Breast epithelium (tissue), 4 donors: ENCODE measurements at regions not wholly inside any gene's neighbourhood (a gene's known extent, or its start where the extent isn't known, plus 50 kb on each side); places are given as distances from the start of the nearest gene placed in this dataset.
A peak's percentile ranks its signal among the peaks of the same experiment; 100 is the strongest.

ENCODE experiments used
- DNase-seq, 2 donors: peaks; one replicate each; pipeline ENCODE4 v3.0.0-alpha.2; 2019; ENCODE audit warnings: low spot score in 2 of 2
- H3K27ac ChIP-seq, 2 donors: fragments of 200-600 bp; sonication (generic) in 1 of 2; one replicate each; pipeline ENCODE4 v1.5.1; 2016 to 2019; ENCODE audit warnings: mild to moderate bottlenecking in 1 of 2
- H3K27me3 ChIP-seq, 2 donors: fragments of 200-600 bp; sonication (generic) in 1 of 2; one replicate each; pipeline versions ENCODE4 v1.5.1 to v1.6.0; 2017 to 2019; ENCODE audit warnings: control low read depth in 1 of 2, mild to moderate bottlenecking in 1 of 2
- H3K36me3 ChIP-seq: fragments of 200-600 bp; one replicate; pipeline ENCODE4 v1.5.1; 2019
- H3K4me1 ChIP-seq, 2 donors: fragments of 200-600 bp; sonication (generic); one replicate each; pipeline ENCODE4 v1.5.1; 2016 to 2019; ENCODE audit warnings: control low read depth in 1 of 2
- H3K4me3 ChIP-seq, 3 donors: fragments of 200-600 bp; sonication (generic); 1 replicate in 2 of 3; 2 replicates in 1 of 3; pipeline ENCODE4 v1.5.1; 2016 to 2019; ENCODE audit warnings: mild to moderate bottlenecking in 3 of 3, moderate library complexity in 2 of 3
- H3K9me3 ChIP-seq, 2 donors: fragments of 200-600 bp; sonication (generic) in 1 of 2; one replicate each; pipeline ENCODE4 v1.5.1; 2016 to 2019; ENCODE audit warnings: control low read depth in 1 of 2
- POLR2A ChIP-seq: fragments of 450-650 bp; IDR thresholded peaks from one replicate; pipeline ENCODE4 v1.6.1; 2016; ENCODE audit warnings: antibody characterized with exemption, mild to moderate bottlenecking, moderate library complexity
- POLR2AphosphoS5 ChIP-seq, 3 donors: sonication (generic); formaldehyde crosslinking; IDR thresholded peaks; one replicate each; pipeline ENCODE4 v1.6.1; 2017; ENCODE audit warnings: antibody characterized with exemption in 3 of 3
- intact Hi-C: fragments of 100-400 bp; cut with DNase I; formaldehyde crosslinking; loops from one replicate; pipeline ENCODE4 v1.15.1; 2023; ENCODE audit warnings: low total_unique reads
- TF ChIP-seq, protein P1 (sequence below), 3 donors: fragments of 450-650 bp; IDR thresholded peaks; one replicate each; pipeline ENCODE4 v1.5.1; 2016 to 2017; ENCODE audit warnings: antibody characterized with exemption in 3 of 3, mild to moderate bottlenecking in 3 of 3, moderate library complexity in 3 of 3

DNA sequence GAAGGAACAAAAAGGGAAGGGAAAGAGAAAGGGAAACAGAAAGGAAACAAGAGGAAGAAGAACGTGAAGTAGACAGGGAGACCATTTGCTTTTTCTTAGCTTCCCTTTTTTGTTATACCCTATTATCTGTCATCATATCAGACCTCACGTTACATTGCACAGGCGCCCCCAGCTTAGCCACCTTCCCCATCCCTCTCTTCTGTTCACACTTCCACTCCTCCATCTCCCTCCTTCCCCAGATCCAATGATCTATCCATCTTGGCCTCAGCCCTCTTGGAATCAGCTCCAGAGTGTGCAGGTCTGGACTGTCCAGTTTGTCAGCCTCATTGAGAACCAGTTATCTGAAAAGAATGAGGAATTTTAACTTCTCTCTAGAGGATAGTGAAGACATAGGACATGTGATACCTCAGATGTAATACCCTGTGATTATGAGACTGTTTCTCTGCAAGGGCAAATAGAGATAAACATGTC, 101.1 kb upstream of the ERRFI1 start:
- Histone ChIP-seq H3K4me1 (peaks cover 0 to 3% of the 10 kb centered on the region in 2 donors), H3K27me3 (no peaks in the 10 kb centered on the region), H3K4me3 (no peak overlapping the region)

DNA sequence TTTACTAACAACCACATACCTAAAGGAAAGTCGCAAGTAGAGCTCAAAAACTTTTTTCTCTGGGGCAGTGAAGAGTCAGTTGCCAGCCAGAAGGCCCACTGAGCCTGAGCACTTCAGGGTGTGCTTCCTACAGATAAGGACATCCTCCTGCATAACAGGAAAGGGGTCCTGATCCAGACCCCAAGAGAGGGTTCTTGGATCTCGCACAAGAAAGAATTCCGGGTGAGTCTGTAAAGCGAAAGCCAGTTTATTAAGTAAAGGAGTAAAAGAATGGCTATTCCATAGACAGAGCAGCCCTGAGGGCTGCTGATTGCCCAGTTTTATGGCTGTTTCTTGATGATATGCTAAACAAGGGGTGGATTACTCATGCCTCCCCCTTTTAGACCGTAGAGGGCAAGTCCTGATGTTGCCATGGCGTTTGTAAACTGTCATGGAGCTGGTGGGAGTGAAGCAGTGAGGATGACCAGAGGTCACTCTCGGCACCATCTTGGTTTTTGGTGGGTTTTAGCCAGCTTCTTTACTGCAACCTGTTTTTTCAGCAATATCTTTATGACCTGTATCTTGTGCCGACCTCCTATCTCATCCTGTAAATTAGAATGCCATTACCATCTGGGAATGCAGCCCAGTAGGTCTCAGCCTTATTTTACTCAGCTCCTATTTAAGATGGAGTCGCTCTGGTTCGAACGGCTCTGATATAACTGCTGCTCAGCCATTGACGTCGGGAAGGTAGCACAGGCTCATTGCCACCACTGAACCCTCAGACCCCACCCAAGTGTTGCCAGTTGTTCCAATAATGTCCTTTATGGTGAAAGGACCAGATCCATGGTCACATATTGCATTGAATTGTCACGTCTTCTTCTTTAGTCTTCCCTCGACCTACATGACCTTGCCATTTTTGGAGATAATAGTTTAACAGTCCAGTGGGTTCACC, 96.6 kb upstream of the ERRFI1 start:
- TF ChIP-seq, protein P1, sequence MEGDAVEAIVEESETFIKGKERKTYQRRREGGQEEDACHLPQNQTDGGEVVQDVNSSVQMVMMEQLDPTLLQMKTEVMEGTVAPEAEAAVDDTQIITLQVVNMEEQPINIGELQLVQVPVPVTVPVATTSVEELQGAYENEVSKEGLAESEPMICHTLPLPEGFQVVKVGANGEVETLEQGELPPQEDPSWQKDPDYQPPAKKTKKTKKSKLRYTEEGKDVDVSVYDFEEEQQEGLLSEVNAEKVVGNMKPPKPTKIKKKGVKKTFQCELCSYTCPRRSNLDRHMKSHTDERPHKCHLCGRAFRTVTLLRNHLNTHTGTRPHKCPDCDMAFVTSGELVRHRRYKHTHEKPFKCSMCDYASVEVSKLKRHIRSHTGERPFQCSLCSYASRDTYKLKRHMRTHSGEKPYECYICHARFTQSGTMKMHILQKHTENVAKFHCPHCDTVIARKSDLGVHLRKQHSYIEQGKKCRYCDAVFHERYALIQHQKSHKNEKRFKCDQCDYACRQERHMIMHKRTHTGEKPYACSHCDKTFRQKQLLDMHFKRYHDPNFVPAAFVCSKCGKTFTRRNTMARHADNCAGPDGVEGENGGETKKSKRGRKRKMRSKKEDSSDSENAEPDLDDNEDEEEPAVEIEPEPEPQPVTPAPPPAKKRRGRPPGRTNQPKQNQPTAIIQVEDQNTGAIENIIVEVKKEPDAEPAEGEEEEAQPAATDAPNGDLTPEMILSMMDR (IDR thresholded peaks at IDR 0.05), result no peak
- TF ChIP-seq POLR2A, result no peak
- TF ChIP-seq POLR2AphosphoS5 (IDR thresholded peaks at IDR 0.05), result no peak
- intact Hi-C loops, result no loop called here
- no peak for DNase-seq
- Histone ChIP-seq H3K27ac (peak overlapping the region; percentile 88 to 91), H3K4me1 (peaks cover 6 to 13% of the 10 kb centered on the region in 2 donors), H3K27me3 (no peaks in the 10 kb centered on the region), H3K36me3 (no peaks in the 10 kb centered on the region), H3K9me3 (no peaks in the 10 kb centered on the region), H3K4me3 (no peak overlapping the region)

More for the DNA sequence above, 101.1 kb upstream of the ERRFI1 start:
- DNase-seq, result no peak
- intact Hi-C loops, result no loop called here
- peak overlapping the region; percentile 54 to 57 for H3K27ac ChIP-seq
- no peaks in the 10 kb centered on the region for H3K36me3 ChIP-seq
- no peaks in the 10 kb centered on the region for H3K9me3 ChIP-seq
- TF ChIP-seq, protein P1 (IDR thresholded peaks at IDR 0.05), result no peak
- TF ChIP-seq POLR2AphosphoS5 (IDR thresholded peaks at IDR 0.05), result no peak
- no peak for TF ChIP-seq POLR2A

- no peak for TF ChIP-seq POLR2A
- no peak for TF ChIP-seq POLR2AphosphoS5 (IDR thresholded peaks at IDR 0.05)
- TF ChIP-seq, protein P1 (IDR thresholded peaks at IDR 0.05), result no peak
- Histone ChIP-seq H3K27me3 (no peaks in the 10 kb centered on the region), H3K9me3 (no peaks in the 10 kb centered on the region), H3K4me1 (peaks cover 6 to 13% of the 10 kb centered on the region in 2 donors), H3K36me3 (no peaks in the 10 kb centered on the region), H3K4me3 (no peak overlapping the region), H3K27ac (peak overlapping the region; percentile 88 to 91)
- intact Hi-C loops, result no loop called here
- DNase-seq, result no peak
These were observed 96.0 kb upstream of the ERRFI1 start for GRCh38 chr1:8122160-8122476.

GRCh38 chr1:8121261-8122159, 95.4 kb upstream of the ERRFI1 start:
- TF ChIP-seq, protein P1 (IDR thresholded peaks at IDR 0.05), result no peak
- peak; percentile 52 to 85 (median 72) for TF ChIP-seq POLR2AphosphoS5 (IDR thresholded peaks at IDR 0.05)
- peak in 1 of 2 donors; percentile 68 for DNase-seq
- H3K27ac ChIP-seq, result peak overlapping the region; percentile 88 to 91
- no peaks in the 10 kb centered on the region for H3K27me3 ChIP-seq
- H3K36me3 ChIP-seq, result no peaks in the 10 kb centered on the region
- peaks cover 6 to 13% of the 10 kb centered on the region in 2 donors for H3K4me1 ChIP-seq
- peak overlapping the region in 2 of 3 donors; percentile 5 to 17 for H3K4me3 ChIP-seq
- intact Hi-C loops, result no loop called here
- no peaks in the 10 kb centered on the region for H3K9me3 ChIP-seq
